IPS-18c (cell line): ENCODE measurements at regions not wholly inside any gene's neighbourhood (a gene's known extent, or its start where the extent isn't known, plus 50 kb on each side); places are given as distances from the start of the nearest gene placed in this dataset.

Experiments used
- H3K4me3 ChIP-seq: 2 replicates; pipeline ENCODE4 v1.7.0; 2013; ENCODE audit warnings: low read depth, mild to moderate bottlenecking, low read length, moderate library complexity; ENCODE audit not compliant: insufficient read depth
- H3K9me3 ChIP-seq: one replicate; pipeline ENCODE4 v1.6.1; 2013; ENCODE audit warnings: mild to moderate bottlenecking, low read length, moderate library complexity; ENCODE audit not compliant: control insufficient read depth, insufficient read depth

DNA sequence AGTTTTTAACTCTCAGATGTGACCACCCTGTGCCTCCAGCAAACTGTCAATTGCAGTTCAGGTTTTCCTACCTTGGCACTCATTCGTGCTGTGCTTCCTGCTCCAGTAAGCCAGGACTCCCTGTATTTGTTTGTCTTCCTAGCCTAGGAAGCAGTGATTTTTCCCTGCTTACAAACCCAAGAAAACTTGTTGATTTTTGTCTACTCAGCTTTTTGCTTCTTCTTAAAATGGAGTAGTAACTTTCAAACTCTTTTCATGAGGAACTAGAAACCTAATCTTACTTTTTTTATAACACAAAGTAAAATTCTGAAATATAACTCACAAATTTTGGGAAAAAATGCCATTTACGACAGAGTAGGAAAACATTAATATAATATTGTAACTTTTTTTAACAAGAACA is 150.6 kb upstream of the TMEFF2 start:
- no peak overlapping the region for H3K4me3 ChIP-seq
- no peaks in the 10 kb centered on the region for H3K9me3 ChIP-seq

DNA sequence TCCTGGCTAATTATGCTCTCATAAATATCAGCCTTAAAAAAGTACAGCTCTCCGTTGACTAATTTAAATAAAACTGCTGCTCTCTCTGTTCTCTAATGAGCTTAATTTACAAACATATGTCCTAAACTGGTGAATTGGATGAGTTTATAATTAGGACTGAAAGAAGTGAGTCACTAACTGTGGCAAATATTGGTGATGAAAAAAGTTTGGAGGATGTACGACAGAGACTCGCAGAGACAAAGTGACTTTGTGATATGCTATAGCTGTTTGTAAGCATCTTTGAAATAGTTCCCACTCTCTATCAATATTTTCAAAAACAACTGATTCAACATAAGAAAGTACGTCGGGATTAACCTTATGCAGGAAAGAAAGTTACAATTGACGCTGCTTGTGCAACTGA is 138.9 kb upstream of the TMEFF2 start:
- Histone ChIP-seq H3K9me3 (no peaks in the 10 kb centered on the region), H3K4me3 (no peak overlapping the region)

DNA sequence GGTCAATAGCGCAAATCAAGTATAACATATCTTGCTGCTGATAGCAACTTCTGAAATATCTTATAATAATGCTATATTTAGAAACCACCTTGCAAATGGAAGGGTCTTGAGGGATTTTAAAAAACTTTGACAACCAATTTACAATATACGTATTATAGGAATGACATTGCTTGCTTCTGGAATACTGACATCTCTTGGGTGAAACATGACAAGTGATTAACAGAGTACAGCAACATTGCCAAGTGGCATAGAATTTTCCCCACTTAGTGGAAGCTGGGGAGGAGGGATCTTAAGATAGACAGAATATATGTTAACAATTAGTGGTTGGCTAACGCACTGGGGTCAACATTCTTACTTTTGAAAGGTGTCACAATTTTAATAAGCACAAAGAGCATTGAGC is 133.6 kb upstream of the TMEFF2 start:
- H3K4me3 ChIP-seq = no peak overlapping the region
- no peaks in the 10 kb centered on the region for H3K9me3 ChIP-seq

DNA sequence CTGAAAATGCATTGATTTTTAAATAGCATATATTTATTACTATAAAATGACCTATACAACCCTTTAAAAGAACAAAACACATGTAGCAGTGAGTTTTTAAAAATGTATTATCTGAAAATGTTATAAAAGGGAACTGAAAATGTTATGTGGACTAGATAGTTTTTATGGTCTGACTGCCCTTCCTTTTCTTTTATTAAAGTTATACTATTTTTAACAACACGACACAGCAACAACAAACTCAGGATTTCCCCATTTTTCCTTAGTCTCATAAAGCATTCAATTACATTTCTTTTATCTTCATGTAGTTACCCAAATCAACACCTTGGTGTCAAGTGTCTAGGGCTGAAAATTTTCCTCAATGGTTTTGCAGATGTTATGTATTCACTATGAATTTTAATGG is 132.8 kb upstream of the TMEFF2 start:
- H3K4me3 ChIP-seq = no peak overlapping the region
- no peaks in the 10 kb centered on the region for H3K9me3 ChIP-seq

DNA sequence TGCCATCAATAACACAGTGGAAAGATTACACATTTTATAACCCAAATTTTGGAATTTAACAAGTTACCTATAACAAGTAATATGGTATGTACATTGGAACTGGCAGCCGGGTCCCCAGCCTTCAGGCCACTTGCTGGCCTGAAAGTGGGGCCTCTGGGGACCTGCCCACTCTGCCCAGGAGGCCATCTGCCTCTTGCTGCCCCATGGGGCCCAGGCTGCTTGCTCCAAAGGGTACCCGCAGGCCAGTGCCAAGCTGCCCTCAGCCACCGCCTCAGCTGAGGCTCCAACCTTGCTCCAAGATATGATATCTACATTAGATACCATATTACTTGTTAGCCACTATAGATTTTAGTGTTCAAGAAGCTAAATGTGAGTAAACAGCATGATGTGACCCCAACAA is 120.8 kb upstream of the TMEFF2 start:
- H3K9me3 ChIP-seq = no peaks in the 10 kb centered on the region
- no peak overlapping the region for H3K4me3 ChIP-seq

DNA sequence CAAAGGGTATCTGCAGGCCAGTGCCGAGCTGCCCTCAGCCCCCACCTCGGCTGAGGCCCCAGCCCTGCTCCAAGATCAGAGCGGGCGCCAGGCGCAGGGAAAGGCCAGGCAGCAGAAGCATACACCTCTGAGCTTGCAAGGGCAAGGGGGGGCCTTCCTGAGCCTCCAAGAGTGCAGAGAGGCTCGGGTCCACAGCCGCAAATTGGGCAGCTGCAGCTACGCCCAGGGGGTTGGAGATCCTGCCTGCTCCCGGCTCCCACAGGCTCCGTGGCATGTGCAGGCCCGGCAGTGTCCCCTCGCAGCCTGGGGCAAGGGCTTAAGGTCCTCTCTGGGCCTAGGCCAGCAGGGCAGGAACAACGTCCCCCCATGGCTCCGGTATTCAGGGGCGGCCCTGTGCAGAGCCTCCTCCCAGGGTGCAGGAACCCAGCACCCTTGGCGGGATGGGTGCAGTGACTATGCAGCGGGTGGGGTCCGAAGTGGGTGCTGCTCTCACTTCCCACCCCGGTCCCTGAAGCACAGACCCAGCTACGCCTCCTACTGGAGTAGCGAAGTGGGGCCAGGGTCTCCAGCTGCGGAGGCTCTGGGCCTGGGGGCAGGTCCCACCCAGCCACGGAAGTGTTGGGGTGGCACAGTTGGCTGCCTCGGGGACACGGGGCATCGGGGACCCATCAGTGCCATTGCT is 120.2 kb upstream of the TMEFF2 start:
- H3K9me3 ChIP-seq = no peaks in the 10 kb centered on the region
- no peak overlapping the region for H3K4me3 ChIP-seq

DNA sequence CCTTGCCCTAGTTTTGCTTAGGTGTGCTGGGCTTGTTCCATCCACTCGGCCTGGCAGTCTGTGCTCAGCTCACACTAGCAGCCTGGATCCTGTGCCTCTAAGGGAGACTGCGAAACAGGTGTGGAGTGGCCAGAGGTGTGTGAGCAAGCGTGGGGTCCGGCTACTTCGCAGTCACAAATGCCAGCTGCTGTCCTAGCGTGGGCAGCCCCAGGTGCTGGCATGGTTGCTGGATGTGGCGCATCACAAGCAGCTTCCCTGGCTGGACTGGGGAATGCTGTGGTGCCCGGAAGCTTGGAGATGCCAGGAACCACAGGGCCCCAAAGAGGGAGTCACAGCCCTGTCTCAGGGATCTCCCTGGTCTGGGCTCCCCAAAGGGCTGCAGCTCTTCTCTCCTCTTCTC is 119.0 kb upstream of the TMEFF2 start:
- H3K4me3 ChIP-seq = no peak overlapping the region
- H3K9me3 ChIP-seq = no peaks in the 10 kb centered on the region

DNA sequence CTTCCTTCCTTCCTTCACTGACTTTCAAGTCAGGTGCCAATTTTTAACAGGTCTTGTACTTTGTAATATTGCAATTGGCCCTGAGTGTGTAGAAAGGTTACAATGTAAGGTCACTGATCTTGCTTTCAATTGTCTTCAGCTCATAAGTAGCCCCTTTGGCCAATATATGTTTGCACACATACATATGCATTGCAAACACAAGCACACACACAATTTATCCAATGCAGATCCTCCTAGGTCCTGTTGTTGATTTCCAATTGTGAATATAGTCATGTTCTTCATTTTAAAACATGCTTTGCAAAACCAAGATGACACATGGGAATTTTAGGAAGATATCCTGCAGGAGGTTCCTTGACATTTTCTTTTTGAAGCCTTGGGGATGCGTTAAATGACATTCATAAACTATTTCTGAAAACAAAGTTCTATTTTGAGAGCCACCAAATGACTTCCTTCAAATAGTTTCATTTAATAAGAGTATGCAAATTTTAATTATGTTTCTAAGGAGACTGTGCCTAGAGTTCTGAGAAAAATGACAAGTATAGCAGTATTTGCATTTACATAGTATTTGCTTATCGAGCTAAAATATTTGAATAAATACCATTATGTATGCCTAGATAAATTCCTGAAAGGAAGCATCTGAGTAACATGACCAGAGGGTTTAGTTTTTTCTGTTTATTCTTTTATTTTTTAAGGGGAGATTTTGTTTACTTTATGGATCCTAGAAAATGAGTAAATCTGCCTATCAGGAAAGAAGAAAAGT is 117.1 kb upstream of the TMEFF2 start:
- Histone ChIP-seq H3K4me3 (no peak overlapping the region), H3K9me3 (no peaks in the 10 kb centered on the region)

DNA sequence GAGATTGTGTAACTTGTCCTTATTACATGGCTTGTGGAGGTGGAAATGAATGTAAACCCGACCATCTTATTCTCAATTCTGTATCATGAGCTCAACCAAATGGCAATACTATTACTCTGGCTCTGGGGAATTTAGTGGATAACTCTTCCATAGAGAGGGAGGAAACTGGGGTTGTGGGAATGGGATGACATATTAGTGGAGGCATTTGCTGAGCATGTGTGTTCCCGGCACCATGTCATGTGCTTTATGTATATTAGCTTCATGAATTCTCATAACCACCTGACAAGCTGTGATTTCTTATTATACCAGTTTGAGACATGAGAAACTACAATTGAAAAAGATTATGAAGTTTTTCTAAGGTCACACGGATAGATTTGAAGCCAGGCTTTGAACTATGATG is 112.8 kb upstream of the TMEFF2 start:
- Histone ChIP-seq H3K9me3 (no peaks in the 10 kb centered on the region), H3K4me3 (no peak overlapping the region)

DNA sequence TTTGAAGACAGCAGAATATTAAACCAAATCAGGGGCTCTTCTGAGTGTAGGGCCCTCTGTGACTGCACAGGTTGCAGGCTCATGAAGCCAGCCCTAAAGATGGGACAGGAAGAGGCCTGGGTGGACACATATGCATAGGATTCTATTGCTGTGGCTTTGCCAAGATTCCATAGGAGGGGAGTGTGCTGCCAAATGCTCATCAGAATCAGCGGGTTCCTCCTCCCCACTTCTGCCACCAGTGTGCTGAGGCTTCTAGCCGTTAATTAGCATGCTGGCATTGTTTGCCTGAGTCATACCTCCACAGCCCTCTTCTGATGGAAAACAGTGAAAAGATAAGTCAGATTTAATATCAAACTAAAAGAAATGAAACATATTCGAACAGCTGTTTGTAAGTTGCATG is 103.9 kb upstream of the TMEFF2 start:
- H3K9me3 ChIP-seq = no peaks in the 10 kb centered on the region
- no peak overlapping the region for H3K4me3 ChIP-seq

DNA sequence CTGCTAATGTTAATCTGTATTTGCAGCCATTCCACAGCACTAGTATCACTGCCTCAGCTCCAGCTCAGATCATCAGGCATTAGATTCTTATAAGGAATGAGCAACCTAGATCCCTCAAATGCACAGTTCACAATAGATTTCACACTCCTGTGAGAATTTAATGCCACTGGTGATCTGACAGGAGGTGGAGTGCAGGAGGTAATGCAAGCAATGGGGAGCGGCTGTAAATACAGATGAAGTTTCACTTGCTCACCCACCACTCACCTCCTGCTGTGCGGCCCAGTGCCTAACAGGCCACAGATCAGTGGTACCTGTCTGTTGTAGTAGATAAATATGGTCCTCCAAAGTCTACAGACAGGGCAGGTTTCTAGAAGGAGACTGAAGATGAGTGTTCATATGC is 97.7 kb upstream of the TMEFF2 start:
- H3K4me3 ChIP-seq = no peak overlapping the region
- H3K9me3 ChIP-seq = no peaks in the 10 kb centered on the region

DNA sequence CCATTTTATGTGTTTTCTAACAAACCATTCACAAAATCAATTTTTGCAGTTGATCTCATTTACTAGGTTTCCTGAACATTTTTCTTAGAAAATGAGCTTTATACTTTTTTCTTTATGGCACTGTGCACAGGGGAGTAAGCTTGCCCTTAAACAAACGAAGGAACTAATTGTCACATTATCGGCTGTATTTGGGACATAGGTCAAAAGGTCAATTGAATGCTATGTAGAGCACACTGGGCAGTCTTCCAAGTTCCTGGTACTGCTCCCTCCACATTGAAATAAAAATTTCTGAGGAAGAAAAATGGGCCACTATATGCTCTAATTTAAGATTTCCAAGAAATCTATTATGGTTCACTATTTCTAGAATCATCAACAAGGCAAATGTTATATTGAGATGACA is 93.6 kb upstream of the TMEFF2 start:
- no peaks in the 10 kb centered on the region for H3K9me3 ChIP-seq
- no peak overlapping the region for H3K4me3 ChIP-seq

DNA sequence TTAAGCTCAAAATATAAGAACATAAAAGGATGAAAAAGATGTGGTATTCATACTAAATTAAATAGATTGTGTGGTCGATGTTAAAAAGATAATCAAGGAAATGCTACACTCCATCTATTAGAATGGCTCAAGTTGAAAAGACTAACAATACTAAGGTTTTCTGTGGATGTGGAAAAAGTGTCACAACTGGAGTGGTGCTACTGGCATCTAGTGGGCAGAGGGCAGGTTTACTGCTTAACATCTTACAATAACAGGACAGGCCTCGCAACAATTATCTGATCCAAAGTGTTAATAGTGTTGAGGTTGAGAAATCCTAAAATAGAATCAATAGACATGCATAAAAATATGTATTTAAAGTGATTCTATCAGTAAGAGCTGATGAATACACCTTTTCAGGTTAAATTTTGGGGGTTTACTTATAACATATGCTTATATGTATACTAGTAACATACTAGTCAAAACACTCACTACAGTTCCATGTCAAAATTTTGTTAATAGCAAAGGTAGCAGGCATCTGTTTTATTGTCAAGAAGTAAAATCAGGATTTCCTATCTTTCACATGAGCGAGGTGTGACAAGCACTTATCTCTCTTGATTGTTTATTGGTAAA is 91.5 kb upstream of the TMEFF2 start:
- H3K9me3 ChIP-seq = no peaks in the 10 kb centered on the region

DNA sequence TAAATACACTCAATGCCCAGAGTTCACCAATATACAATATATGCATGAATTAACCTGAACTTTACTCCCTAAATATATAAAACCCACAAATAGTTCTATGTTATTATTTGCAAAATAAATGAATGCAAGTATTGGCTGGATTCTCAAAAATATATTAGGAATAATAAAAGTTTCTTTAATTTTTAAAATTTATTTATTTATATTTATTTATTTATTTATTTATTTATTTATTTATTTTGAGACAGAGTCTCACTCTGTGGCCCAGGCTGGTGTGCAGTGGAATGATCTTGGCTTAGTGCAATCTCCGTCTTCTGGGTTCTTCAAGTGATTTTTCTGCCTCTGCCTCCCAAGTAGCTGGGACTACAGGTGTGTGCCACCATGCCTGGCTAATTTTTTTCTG is 88.7 kb upstream of the TMEFF2 start:
- no peak overlapping the region for H3K4me3 ChIP-seq
- H3K9me3 ChIP-seq = no peaks in the 10 kb centered on the region

More for the DNA sequence above, 91.5 kb upstream of the TMEFF2 start:
- no peak overlapping the region for H3K4me3 ChIP-seq

DNA sequence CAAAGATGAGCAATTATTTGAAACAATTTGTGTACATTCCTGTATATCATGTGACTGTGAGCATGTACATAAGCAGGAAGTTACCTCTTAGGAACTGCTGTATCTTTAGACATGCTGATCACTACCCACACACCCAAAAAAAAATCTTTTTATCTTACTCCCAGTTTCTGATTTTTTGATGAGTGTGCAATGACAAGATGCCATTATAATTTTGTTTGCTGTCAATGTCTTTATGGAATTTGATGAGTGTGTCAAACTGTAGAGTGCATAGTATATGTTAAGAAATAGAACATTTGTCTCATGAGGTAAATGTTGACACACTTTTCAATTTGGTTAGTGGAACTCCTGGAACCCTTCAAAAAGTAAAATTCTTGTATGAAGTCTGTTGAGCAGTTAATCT is 84.0 kb upstream of the TMEFF2 start:
- H3K4me3 ChIP-seq = no peak overlapping the region
- H3K9me3 ChIP-seq = no peaks in the 10 kb centered on the region

DNA sequence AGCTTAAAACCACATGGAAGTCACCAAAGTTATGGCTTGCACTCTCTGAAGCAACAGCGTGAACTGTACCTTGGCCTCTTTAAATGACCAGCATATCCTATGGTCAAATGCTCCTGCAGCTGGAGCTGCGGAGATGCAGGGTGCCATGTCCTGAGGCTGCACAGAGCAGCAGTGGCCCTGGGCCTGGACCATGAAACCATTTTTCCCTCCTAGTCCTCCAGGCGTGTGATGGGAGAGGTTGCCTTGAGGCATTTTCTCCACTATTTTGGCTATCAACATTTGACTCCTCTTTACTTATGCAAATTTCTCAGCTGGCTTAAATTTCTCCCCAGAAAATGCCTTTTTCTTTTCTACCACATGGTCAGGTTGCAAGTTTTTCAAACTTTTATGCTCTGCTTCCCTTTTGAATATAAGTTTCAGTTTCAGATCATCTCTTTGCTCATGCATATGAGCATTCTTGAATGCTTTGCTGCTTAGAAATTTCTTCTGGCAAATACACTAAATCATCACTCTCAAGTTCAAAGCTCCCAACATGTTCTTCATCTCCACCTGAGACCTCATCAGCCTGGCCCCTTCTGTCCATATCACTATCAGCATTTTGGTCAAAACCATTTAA is 82.9 kb upstream of the TMEFF2 start:
- Histone ChIP-seq H3K4me3 (no peak overlapping the region), H3K9me3 (no peaks in the 10 kb centered on the region)

DNA sequence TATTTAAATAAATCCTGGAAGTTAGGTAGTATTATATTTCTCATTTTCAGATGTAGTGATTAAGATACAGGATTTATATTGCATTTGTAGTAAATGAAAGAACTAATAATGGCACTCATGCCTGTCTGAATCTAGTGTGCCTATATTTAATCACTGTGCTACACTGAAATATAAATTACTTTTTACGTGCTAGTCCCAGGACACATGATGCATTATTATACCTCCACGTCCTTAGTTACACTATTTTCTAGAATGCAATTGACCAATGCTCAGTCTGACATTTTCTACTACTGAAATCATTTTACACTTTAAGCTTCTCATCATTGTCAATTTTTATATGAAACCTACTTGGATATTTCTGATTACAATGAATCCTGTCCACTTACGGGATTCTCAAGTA is 80.9 kb upstream of the TMEFF2 start:
- no peak overlapping the region for H3K4me3 ChIP-seq
- H3K9me3 ChIP-seq = no peaks in the 10 kb centered on the region

DNA sequence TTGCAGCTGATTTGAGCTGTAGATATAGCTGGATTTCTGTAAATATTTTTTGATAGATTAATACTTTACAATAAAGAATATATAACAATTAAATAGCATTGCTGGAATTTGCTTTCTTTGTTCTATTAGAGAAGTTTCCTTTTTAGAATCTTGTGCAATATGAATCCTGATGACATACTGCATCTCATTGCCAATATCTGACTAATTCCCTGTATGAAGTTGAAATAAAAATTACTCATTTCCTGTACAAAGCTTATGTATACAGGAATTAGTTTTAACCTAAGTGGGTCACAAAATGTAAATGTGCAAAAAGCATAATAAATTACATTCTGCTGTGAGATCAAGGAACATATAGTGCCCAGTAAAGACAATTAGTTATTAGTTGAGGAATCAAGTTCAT is 72.8 kb upstream of the TMEFF2 start:
- no peak overlapping the region for H3K4me3 ChIP-seq
- H3K9me3 ChIP-seq = no peaks in the 10 kb centered on the region
